ENCODE measurements at regions not wholly inside any gene's neighbourhood (a gene's known extent, or its start where the extent isn't known, plus 50 kb on each side); places are given as distances from the start of the nearest gene placed in this dataset.

- TF ChIP-seq CTCF (IDR thresholded peaks at IDR 0.05): no peak
Observed at GRCh38 chr5:97553604-97554452, 370.8 kb upstream of the RIOK2 start.

- no peak for TF ChIP-seq CTCF (IDR thresholded peaks at IDR 0.05)
Observed at GRCh38 chr5:97554977-97555643, 372.1 kb upstream of the RIOK2 start.

GRCh38 chr5:97555644-97555981, 372.6 kb upstream of the RIOK2 start:
- no peak for TF ChIP-seq CTCF (IDR thresholded peaks at IDR 0.05)

GRCh38 chr5:97559827-97560598, 377.0 kb upstream of the RIOK2 start:
- TF ChIP-seq CTCF (IDR thresholded peaks at IDR 0.05): no peak

GRCh38 chr5:97560599-97560993, 377.5 kb upstream of the RIOK2 start:
- no peak for TF ChIP-seq CTCF (IDR thresholded peaks at IDR 0.05)

GRCh38 chr5:97563050-97563657, 380.1 kb upstream of the RIOK2 start:
- no peak for TF ChIP-seq CTCF (IDR thresholded peaks at IDR 0.05)

GRCh38 chr5:97568382-97568781, 385.3 kb upstream of the RIOK2 start:
- no peak for TF ChIP-seq CTCF (IDR thresholded peaks at IDR 0.05)
